ENCODE measurements at regions not wholly inside any gene's neighbourhood (a gene's known extent, or its start where the extent isn't known, plus 50 kb on each side); places are given as distances from the start of the nearest gene placed in this dataset.

GRCh38 chr6:27579973-27580372 is 107.1 kb upstream of the ZNF184 start:
- TF ChIP-seq CTCF (conservative IDR thresholded peaks at IDR 0.05 in 1 of 2, IDR thresholded peaks at IDR 0.05 in 1 of 2; ENCODE audit: low read depth in 1 of 2, low read length in 2 of 2) (no peak), EZH2 (IDR thresholded peaks at IDR 0.05; ENCODE audit: low read length, missing control alignments) (no peak)
